H9 (cell line): ENCODE measurements at regions not wholly inside any gene's neighbourhood (a gene's known extent, or its start where the extent isn't known, plus 50 kb on each side); places are given as distances from the start of the nearest gene placed in this dataset.
A peak's percentile ranks its signal among the peaks of the same experiment; 100 is the strongest.

Source experiments
- DNase-seq: peaks from one replicate; pipeline ENCODE4 v3.0.0-alpha.2; 2017
- H2AFZ ChIP-seq: one replicate; pipeline ENCODE4 v1.6.1; 2013; ENCODE audit warnings: mild to moderate bottlenecking, low read length, control low read depth, moderate library complexity
- H2AK5ac ChIP-seq: 2 replicates; pipeline ENCODE4 v1.6.1; 2013; ENCODE audit warnings: low read length, control low read depth, mixed read lengths; ENCODE audit not compliant: insufficient read length
- H2BK120ac ChIP-seq: one replicate; pipeline ENCODE4 v1.6.1; 2013; ENCODE audit warnings: low read depth, mild to moderate bottlenecking, low read length, control low read depth, inconsistent platforms; ENCODE audit not compliant: poor library complexity, severe bottlenecking
- H2BK12ac ChIP-seq: 2 replicates; pipeline ENCODE4 v1.6.1; 2013; ENCODE audit warnings: low read length, control low read depth, mixed read lengths, low read depth; ENCODE audit not compliant: insufficient read length
- H2BK15ac ChIP-seq: 2 replicates; pipeline ENCODE4 v1.6.1; 2013; ENCODE audit warnings: low read depth, low read length, control low read depth
- H2BK20ac ChIP-seq: one replicate; pipeline ENCODE4 v1.6.1; 2013; ENCODE audit warnings: low read depth, mild to moderate bottlenecking, low read length, control low read depth, inconsistent platforms; ENCODE audit not compliant: poor library complexity, severe bottlenecking
- H2BK5ac ChIP-seq: 2 replicates; pipeline ENCODE4 v1.6.1; 2013; ENCODE audit warnings: low read length, control low read depth, mixed read lengths; ENCODE audit not compliant: insufficient read length
- H3K14ac ChIP-seq: 2 replicates; pipeline ENCODE4 v1.6.1; 2013; ENCODE audit warnings: low read length, control low read depth; ENCODE audit not compliant: insufficient read depth
- H3K18ac ChIP-seq: 2 replicates; pipeline ENCODE4 v1.6.1; 2013; ENCODE audit warnings: low read depth, mild to moderate bottlenecking, mixed read lengths, low read length, control low read depth; ENCODE audit not compliant: insufficient read length
- H3K23ac ChIP-seq: 2 replicates; pipeline ENCODE4 v1.6.1; 2013; ENCODE audit warnings: low read length, control low read depth, mixed read lengths, low read depth; ENCODE audit not compliant: insufficient read length
- H3K23me2 ChIP-seq: 2 replicates; pipeline ENCODE4 v1.6.1; 2013; ENCODE audit warnings: low read depth, mild to moderate bottlenecking, mixed read lengths, low read length, control low read depth; ENCODE audit not compliant: insufficient read length, poor library complexity, severe bottlenecking
- H3K27ac ChIP-seq: 2 replicates; pipeline ENCODE4 v1.5.1; 2013; ENCODE audit warnings: low read length, control low read depth, mixed read lengths, low read depth; ENCODE audit not compliant: insufficient read length
- H3K27me3 ChIP-seq: 2 replicates; pipeline ENCODE4 v1.6.1; 2013; ENCODE audit warnings: low read length, control low read depth, inconsistent platforms; ENCODE audit not compliant: insufficient read depth
- H3K4ac ChIP-seq: 2 replicates; pipeline ENCODE4 v1.6.1; 2013; ENCODE audit warnings: low read depth, mild to moderate bottlenecking, control low read depth, inconsistent platforms, low read length, moderate library complexity
- H3K4me1 ChIP-seq: 2 replicates; pipeline ENCODE4 v1.6.1; 2013; ENCODE audit warnings: low read length, control low read depth, inconsistent platforms; ENCODE audit not compliant: insufficient read depth
- H3K4me2 ChIP-seq: 2 replicates; pipeline ENCODE4 v1.6.1; 2013; ENCODE audit warnings: low read length, control low read depth, mixed read lengths; ENCODE audit not compliant: insufficient read length, insufficient read depth
- H3K56ac ChIP-seq: 2 replicates; pipeline ENCODE4 v1.6.1; 2013; ENCODE audit warnings: low read depth, mild to moderate bottlenecking, mixed read lengths, low read length, control low read depth; ENCODE audit not compliant: insufficient read length
- H3K79me1 ChIP-seq: 2 replicates; pipeline ENCODE4 v1.6.1; 2013; ENCODE audit warnings: low read depth, mild to moderate bottlenecking, moderate library complexity, low read length, control low read depth, inconsistent platforms; ENCODE audit not compliant: insufficient read depth, poor library complexity, severe bottlenecking
- H3K79me2 ChIP-seq: 2 replicates; pipeline ENCODE4 v1.6.1; 2013; ENCODE audit warnings: low read length, control low read depth, inconsistent platforms; ENCODE audit not compliant: insufficient read depth
- H3K9ac ChIP-seq: 2 replicates; pipeline ENCODE4 v1.6.1; 2013; ENCODE audit warnings: low read length, control low read depth, mixed read lengths; ENCODE audit not compliant: insufficient read length; ENCODE audit errors: extremely low read depth
- H3K9me3 ChIP-seq: one replicate; pipeline ENCODE4 v1.6.1; 2013; ENCODE audit warnings: low read depth, low read length, inconsistent platforms; ENCODE audit not compliant: control insufficient read depth
- H3T11ph ChIP-seq: one replicate; pipeline ENCODE4 v1.6.1; 2013; ENCODE audit warnings: mild to moderate bottlenecking, low read length, control low read depth, inconsistent platforms
- H4K20me1 ChIP-seq: one replicate; pipeline ENCODE4 v1.6.1; 2013; ENCODE audit not compliant: control insufficient read depth, insufficient read length, insufficient read depth
- H4K5ac ChIP-seq: 2 replicates; pipeline ENCODE4 v1.6.1; 2013; ENCODE audit warnings: low read depth, mild to moderate bottlenecking, mixed read lengths, low read length, control low read depth; ENCODE audit not compliant: insufficient read length
- H4K8ac ChIP-seq: replicated peaks from 2 replicates; pipeline ENCODE4 v1.6.1; 2013; ENCODE audit warnings: low read length, control low read depth, mixed read lengths, low read depth; ENCODE audit not compliant: insufficient read length
- H4K91ac ChIP-seq: 2 replicates; pipeline ENCODE4 v1.6.1; 2013; ENCODE audit warnings: low read depth, mild to moderate bottlenecking, moderate library complexity, mixed read lengths, low read length, control low read depth; ENCODE audit not compliant: insufficient read length
- H3K27ac Mint-ChIP-seq, 3 experiments: 2 replicates in 2 of 3; 3 replicates in 1 of 3; pipeline ENCODE4 v1.8.0; 2020 to 2021; ENCODE audit warnings: mixed read lengths in 3 of 3, mild to moderate bottlenecking in 1 of 3, moderate library complexity in 1 of 3
- H3K27me3 Mint-ChIP-seq: 2 replicates; pipeline ENCODE4 v1.8.0; 2021; ENCODE audit warnings: low read depth, mild to moderate bottlenecking, moderate library complexity, mixed read lengths
- H3K36me3 Mint-ChIP-seq, 3 experiments: 2 replicates in 2 of 3; 3 replicates in 1 of 3; pipeline ENCODE4 v1.8.0; 2020 to 2021; ENCODE audit warnings: low read depth in 3 of 3, mixed read lengths in 3 of 3; ENCODE audit not compliant: insufficient read depth in 1 of 3
- H3K4me1 Mint-ChIP-seq, 2 experiments: 2 replicates each; pipeline ENCODE4 v1.8.0; 2020; ENCODE audit warnings: mixed read lengths in 2 of 2
- H3K4me3 Mint-ChIP-seq, 2 experiments: 2 replicates in 1 of 2; 3 replicates in 1 of 2; pipeline ENCODE4 v1.8.0; 2020 to 2021; ENCODE audit warnings: mild to moderate bottlenecking in 2 of 2, mixed read lengths in 2 of 2, moderate library complexity in 1 of 2
- H3K9me3 Mint-ChIP-seq, 2 experiments: 2 replicates in 1 of 2; 3 replicates in 1 of 2; pipeline ENCODE4 v1.8.0; 2020; ENCODE audit warnings: mild to moderate bottlenecking in 2 of 2, mixed read lengths in 2 of 2, moderate library complexity in 1 of 2
- WGBS: extraction: QIAGEN DNeasy Blood & Tissue Kit; methylation state at CpG from one replicate; pipeline ENCODE4 v1.1.7; 2013; ENCODE audit warnings: missing lambda C conversion rate, low lambda C conversion rate, mixed read lengths; ENCODE audit not compliant: insufficient read length; ENCODE audit errors: extremely low coverage; 5-methylcytosine and 5-hydroxymethylcytosine counted together
- TF ChIP-seq, protein P1 (sequence below): fragments of 200-600 bp; sonication (generic); conservative IDR thresholded peaks from 3 replicates; pipeline ENCODE4 v1.8.0; 2021; ENCODE audit warnings: antibody characterized with exemption, mild to moderate bottlenecking

- no peaks in the 10 kb centered on the region for H3K23me2 ChIP-seq
- no peak overlapping the region for H2BK5ac ChIP-seq
- H2BK12ac ChIP-seq = no peak overlapping the region
- H3K56ac ChIP-seq = no peak overlapping the region
- no peaks in the 10 kb centered on the region for H3K27me3 Mint-ChIP-seq
- H3K9ac ChIP-seq = no peak overlapping the region
- no peak overlapping the region for H4K5ac ChIP-seq
- no peak overlapping the region for H4K8ac ChIP-seq
- H3T11ph ChIP-seq = no peak overlapping the region
- H4K91ac ChIP-seq = no peak overlapping the region
- H2AFZ ChIP-seq = no peak overlapping the region
- H3K4ac ChIP-seq = no peak overlapping the region
- no peaks in the 10 kb centered on the region for H3K79me1 ChIP-seq
- H4K20me1 ChIP-seq = no peaks in the 10 kb centered on the region
- peak overlapping the region in 1 of 3 experiments; percentile 9; a peak in 1 of 7 replicates for H3K27ac Mint-ChIP-seq
- H3K4me3 Mint-ChIP-seq = no peak overlapping the region
- no peak overlapping the region for H3K14ac ChIP-seq
- H3K9me3 ChIP-seq = no peaks in the 10 kb centered on the region
- TF ChIP-seq, protein P1, sequence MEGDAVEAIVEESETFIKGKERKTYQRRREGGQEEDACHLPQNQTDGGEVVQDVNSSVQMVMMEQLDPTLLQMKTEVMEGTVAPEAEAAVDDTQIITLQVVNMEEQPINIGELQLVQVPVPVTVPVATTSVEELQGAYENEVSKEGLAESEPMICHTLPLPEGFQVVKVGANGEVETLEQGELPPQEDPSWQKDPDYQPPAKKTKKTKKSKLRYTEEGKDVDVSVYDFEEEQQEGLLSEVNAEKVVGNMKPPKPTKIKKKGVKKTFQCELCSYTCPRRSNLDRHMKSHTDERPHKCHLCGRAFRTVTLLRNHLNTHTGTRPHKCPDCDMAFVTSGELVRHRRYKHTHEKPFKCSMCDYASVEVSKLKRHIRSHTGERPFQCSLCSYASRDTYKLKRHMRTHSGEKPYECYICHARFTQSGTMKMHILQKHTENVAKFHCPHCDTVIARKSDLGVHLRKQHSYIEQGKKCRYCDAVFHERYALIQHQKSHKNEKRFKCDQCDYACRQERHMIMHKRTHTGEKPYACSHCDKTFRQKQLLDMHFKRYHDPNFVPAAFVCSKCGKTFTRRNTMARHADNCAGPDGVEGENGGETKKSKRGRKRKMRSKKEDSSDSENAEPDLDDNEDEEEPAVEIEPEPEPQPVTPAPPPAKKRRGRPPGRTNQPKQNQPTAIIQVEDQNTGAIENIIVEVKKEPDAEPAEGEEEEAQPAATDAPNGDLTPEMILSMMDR = no peak
- H3K4me1 Mint-ChIP-seq = peaks cover 18 to 23% of the 10 kb centered on the region in 2 experiments
- no peak overlapping the region for H2BK15ac ChIP-seq
- H2AK5ac ChIP-seq = no peak overlapping the region
- no peaks in the 10 kb centered on the region for H3K9me3 Mint-ChIP-seq
- DNase-seq = no peak
- H3K27ac ChIP-seq = no peak overlapping the region
- no peaks in the 10 kb centered on the region for H3K27me3 ChIP-seq
- H3K4me1 ChIP-seq = no peaks in the 10 kb centered on the region; the same call in none of the 2 replicates
- H3K36me3 Mint-ChIP-seq = no peaks in the 10 kb centered on the region
- H3K18ac ChIP-seq = no peak overlapping the region
- no peak overlapping the region for H3K4me2 ChIP-seq
- 100% methylated on average over 1 of the region's 3 CpGs for WGBS
- H2BK20ac ChIP-seq = no peak overlapping the region
- H3K23ac ChIP-seq = no peak overlapping the region
- no peak overlapping the region for H2BK120ac ChIP-seq
- no peaks in the 10 kb centered on the region for H3K79me2 ChIP-seq
These were observed 481.8 kb upstream of the KCNMB2 start for GRCh38 chr3:178054471-178054870.
